ENCODE measurements at regions not wholly inside any gene's neighbourhood (a gene's known extent, or its start where the extent isn't known, plus 50 kb on each side); places are given as distances from the start of the nearest gene placed in this dataset.
A peak's percentile ranks its signal among the peaks of the same experiment; 100 is the strongest.

- DNase-seq = peak in 1 of 3 donors; percentile 61
- Histone ChIP-seq H3K27me3 (ENCODE audit: control insufficient read depth, insufficient read depth) (no peaks in the 10 kb centered on the region), H3K4me1 (ENCODE audit: control insufficient read depth, insufficient read depth, low read length) (peaks cover 2% of the 10 kb centered on the region), H3K27ac (ENCODE audit: low read length) (no peak overlapping the region), H3K4me3 (ENCODE audit: low read length) (no peak overlapping the region), H3K9me3 (ENCODE audit: control insufficient read depth, low read length) (no peaks in the 10 kb centered on the region)
- WGBS = 33% methylated on average over 10 of the region's 10 CpGs
- intact Hi-C loops (cut with DNase I) = no loop called here
- peak; percentile 90 for ATAC-seq
These were observed 147.1 kb downstream of the ZNF608 start for GRCh38 chr5:124599028-124599973.

DNA sequence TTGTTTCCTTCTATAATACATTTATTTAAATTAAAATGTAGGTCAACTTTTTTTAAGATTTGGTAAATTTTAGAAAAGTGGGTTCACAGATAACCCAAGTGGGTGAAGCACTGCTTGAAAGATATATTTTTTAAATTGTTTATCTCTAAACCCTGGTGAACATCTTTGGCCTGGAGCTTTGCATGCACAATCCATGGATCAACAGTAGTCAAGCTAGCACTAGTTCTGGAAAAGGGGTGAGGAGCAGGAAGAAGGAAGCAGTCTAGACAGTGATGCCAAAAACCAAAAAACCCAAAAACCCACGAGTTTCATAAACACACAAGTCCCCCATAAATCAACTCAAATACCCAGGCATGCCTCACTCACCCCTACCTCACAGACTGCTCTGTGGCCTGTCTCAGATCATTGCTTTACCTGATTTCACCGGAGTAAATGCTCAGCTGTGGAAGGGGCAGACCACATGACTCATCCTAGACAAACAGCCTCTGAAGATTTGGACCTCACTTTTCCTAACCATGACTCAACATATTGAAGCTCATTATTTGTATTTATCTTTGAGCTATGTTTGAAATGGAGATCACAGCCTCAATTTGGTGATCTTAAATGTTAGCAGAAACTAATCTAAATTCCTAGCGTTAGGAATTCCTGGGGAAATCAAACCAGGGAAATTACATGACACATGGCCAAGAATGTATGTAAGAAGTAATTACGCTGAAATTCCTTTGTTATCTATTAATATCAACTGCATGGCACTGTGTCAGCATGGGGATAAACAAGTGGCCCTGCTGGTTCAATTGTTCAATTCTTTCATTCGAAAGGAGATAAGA lies 149.6 kb downstream of the ZNF608 start:
- H3K4me3 ChIP-seq (ENCODE audit: low read length) = no peak overlapping the region
- peaks cover 2% of the 10 kb centered on the region for H3K4me1 ChIP-seq (ENCODE audit: control insufficient read depth, insufficient read depth, low read length)
- intact Hi-C loops (cut with DNase I) = no loop called here
- DNase-seq = no peak
- 51% methylated on average over 5 of the region's 5 CpGs for WGBS
- ATAC-seq = peak in 1 of 2 donors; percentile 50
- H3K9me3 ChIP-seq (ENCODE audit: control insufficient read depth, low read length) = no peaks in the 10 kb centered on the region
- no peak overlapping the region for H3K27ac ChIP-seq (ENCODE audit: low read length)
- no peaks in the 10 kb centered on the region for H3K27me3 ChIP-seq (ENCODE audit: control insufficient read depth, insufficient read depth)

- no peaks in the 10 kb centered on the region for H3K27me3 ChIP-seq (ENCODE audit: control insufficient read depth, insufficient read depth)
- no peak overlapping the region for H3K27ac ChIP-seq (ENCODE audit: low read length)
- WGBS = 94% methylated on average over 1 of the region's 1 CpG
- no peak overlapping the region for H3K4me3 ChIP-seq (ENCODE audit: low read length)
- no peaks in the 10 kb centered on the region for H3K9me3 ChIP-seq (ENCODE audit: control insufficient read depth, low read length)
- ATAC-seq (no peak), DNase-seq (no peak)
- intact Hi-C loops (cut with DNase I) = no loop called here
- no peaks in the 10 kb centered on the region for H3K4me1 ChIP-seq (ENCODE audit: control insufficient read depth, insufficient read depth, low read length)
These were observed 152.5 kb downstream of the ZNF608 start for GRCh38 chr5:124593952-124594351.

DNA sequence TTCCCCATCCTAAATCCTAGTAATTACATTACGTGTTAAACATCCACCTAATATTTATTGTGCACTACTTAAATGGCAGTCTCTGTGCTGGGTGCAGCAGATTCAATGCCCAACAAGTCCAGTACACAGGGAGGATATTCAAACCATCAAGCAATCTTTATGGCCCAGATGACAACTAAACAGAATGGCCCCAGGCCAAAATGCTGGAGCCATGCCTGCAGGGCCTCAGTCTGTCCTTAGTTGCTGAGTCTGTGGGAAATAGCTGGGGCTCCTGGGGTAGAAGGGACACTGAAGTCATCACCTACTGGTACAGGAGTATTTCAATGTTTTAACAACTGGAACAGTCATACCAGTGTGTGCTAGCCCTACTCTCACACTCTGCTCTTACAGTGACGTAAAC lies 153.5 kb downstream of the ZNF608 start:
- intact Hi-C loops (cut with DNase I) = no loop called here
- no peak overlapping the region for H3K27ac ChIP-seq (ENCODE audit: low read length)
- H3K4me3 ChIP-seq (ENCODE audit: low read length) = no peak overlapping the region
- no peaks in the 10 kb centered on the region for H3K4me1 ChIP-seq (ENCODE audit: control insufficient read depth, insufficient read depth, low read length)
- no peaks in the 10 kb centered on the region for H3K27me3 ChIP-seq (ENCODE audit: control insufficient read depth, insufficient read depth)
- WGBS = 97% methylated on average over 2 of the region's 2 CpGs
- no peak for DNase-seq
- H3K9me3 ChIP-seq (ENCODE audit: control insufficient read depth, low read length) = no peaks in the 10 kb centered on the region
- no peak for ATAC-seq

GRCh38 chr5:124591583-124591982 lies 154.9 kb downstream of the ZNF608 start:
- no peak for ATAC-seq
- H3K4me3 ChIP-seq (ENCODE audit: low read length) = no peak overlapping the region
- H3K9me3 ChIP-seq (ENCODE audit: control insufficient read depth, low read length) = no peaks in the 10 kb centered on the region
- no peaks in the 10 kb centered on the region for H3K27me3 ChIP-seq (ENCODE audit: control insufficient read depth, insufficient read depth)
- no peak for DNase-seq
- intact Hi-C loops (cut with DNase I) = no loop called here
- 93% methylated on average over 5 of the region's 5 CpGs for WGBS
- no peak overlapping the region for H3K27ac ChIP-seq (ENCODE audit: low read length)
- H3K4me1 ChIP-seq (ENCODE audit: control insufficient read depth, insufficient read depth, low read length) = no peaks in the 10 kb centered on the region

GRCh38 chr5:124590686-124591085 lies 155.8 kb downstream of the ZNF608 start:
- H3K4me3 ChIP-seq (ENCODE audit: low read length) = no peak overlapping the region
- DNase-seq (no peak), ATAC-seq (no peak)
- H3K27me3 ChIP-seq (ENCODE audit: control insufficient read depth, insufficient read depth) = no peaks in the 10 kb centered on the region
- no peaks in the 10 kb centered on the region for H3K4me1 ChIP-seq (ENCODE audit: control insufficient read depth, insufficient read depth, low read length)
- no peaks in the 10 kb centered on the region for H3K9me3 ChIP-seq (ENCODE audit: control insufficient read depth, low read length)
- intact Hi-C loops (cut with DNase I) = no loop called here
- WGBS = 92% methylated on average over 1 of the region's 1 CpG
- H3K27ac ChIP-seq (ENCODE audit: low read length) = no peak overlapping the region

DNA sequence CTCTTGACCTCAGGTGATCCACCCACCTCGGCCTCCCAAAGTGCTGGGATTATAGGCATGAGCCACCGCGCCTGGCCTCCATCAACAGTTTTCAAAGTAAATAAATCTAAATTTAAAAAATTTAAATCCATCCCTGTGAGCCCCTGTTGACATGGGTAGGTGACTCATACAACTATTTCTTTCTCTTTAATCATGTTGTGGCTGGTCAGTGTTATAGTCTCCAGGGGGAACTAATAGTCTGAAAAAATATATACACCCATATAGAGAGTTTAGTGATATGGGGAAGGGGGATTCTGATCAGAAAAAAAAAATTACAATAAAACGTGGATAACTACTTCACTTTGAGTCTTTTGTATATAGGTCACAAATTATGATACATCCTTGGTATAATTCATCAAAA lies 159.2 kb downstream of the ZNF608 start:
- Histone ChIP-seq H3K4me1 (ENCODE audit: control insufficient read depth, insufficient read depth, low read length) (no peaks in the 10 kb centered on the region), H3K4me3 (ENCODE audit: low read length) (no peak overlapping the region), H3K27me3 (ENCODE audit: control insufficient read depth, insufficient read depth) (no peaks in the 10 kb centered on the region), H3K27ac (ENCODE audit: low read length) (no peak overlapping the region), H3K9me3 (ENCODE audit: control insufficient read depth, low read length) (no peaks in the 10 kb centered on the region)
- DNase-seq (no peak), ATAC-seq (no peak)
- intact Hi-C loops (cut with DNase I) = no loop called here
- 95% methylated on average over 4 of the region's 4 CpGs for WGBS

- no peaks in the 10 kb centered on the region for H3K27me3 ChIP-seq (ENCODE audit: control insufficient read depth, insufficient read depth)
- no peak for ATAC-seq
- H3K4me1 ChIP-seq (ENCODE audit: control insufficient read depth, insufficient read depth, low read length) = no peaks in the 10 kb centered on the region
- no peak overlapping the region for H3K27ac ChIP-seq (ENCODE audit: low read length)
- intact Hi-C loops (cut with DNase I) = no loop called here
- no peaks in the 10 kb centered on the region for H3K9me3 ChIP-seq (ENCODE audit: control insufficient read depth, low read length)
- DNase-seq = no peak
- H3K4me3 ChIP-seq (ENCODE audit: low read length) = no peak overlapping the region
- WGBS = 96% methylated on average over 4 of the region's 4 CpGs
These were observed 161.3 kb downstream of the ZNF608 start for GRCh38 chr5:124584991-124585715.

DNA sequence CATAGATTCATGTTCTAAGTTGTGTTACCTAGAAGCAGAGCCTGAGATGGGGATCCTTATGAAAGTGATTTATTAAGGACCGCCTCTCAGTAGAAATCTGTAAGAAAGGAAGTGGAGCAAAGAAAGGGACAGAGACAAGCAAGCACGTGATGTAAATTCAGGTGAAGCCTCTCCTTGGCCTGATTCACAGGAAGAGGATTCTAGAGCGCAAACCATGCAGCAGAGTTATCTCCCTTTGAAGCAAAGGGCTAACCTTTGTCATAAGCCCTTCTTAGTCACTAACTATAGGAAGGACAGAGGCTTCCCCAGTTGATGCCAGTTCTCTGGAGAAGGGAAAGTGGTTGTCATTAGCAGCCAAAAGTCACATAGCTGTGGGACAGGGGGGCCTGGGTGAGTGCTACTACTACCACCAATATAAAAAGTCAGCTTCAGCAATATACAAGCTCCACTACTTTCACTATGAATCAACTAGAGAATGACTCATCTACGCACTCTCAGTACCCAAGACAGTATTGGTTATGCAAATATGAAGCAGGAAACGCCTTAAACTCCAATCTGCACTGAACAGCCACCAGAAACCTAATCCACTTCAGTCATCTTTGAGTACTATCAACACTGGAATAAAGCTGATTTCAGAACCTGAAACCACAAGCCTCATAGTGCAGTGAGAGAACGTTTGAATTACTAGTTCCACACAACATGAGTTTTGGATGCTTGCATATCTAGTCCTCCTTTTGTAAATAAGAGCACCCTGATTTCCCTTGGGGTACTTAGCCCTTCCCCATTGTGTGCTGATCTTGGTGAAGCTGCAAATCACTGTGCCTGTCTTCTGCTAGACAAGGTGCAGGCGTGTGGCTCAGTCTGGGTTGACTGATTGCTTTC lies 162.7 kb downstream of the ZNF608 start:
- H3K4me1 ChIP-seq (ENCODE audit: control insufficient read depth, insufficient read depth, low read length) = no peaks in the 10 kb centered on the region
- H3K27ac ChIP-seq (ENCODE audit: low read length) = no peak overlapping the region
- ATAC-seq (no peak), DNase-seq (no peak)
- H3K27me3 ChIP-seq (ENCODE audit: control insufficient read depth, insufficient read depth) = no peaks in the 10 kb centered on the region
- intact Hi-C loops (cut with DNase I) = no loop called here
- no peak overlapping the region for H3K4me3 ChIP-seq (ENCODE audit: low read length)
- H3K9me3 ChIP-seq (ENCODE audit: control insufficient read depth, low read length) = no peaks in the 10 kb centered on the region
- WGBS = 87% methylated on average over 7 of the region's 7 CpGs

- Histone ChIP-seq H3K9me3 (ENCODE audit: control insufficient read depth, low read length) (no peaks in the 10 kb centered on the region), H3K27me3 (ENCODE audit: control insufficient read depth, insufficient read depth) (no peaks in the 10 kb centered on the region), H3K27ac (ENCODE audit: low read length) (no peak overlapping the region), H3K4me3 (ENCODE audit: low read length) (no peak overlapping the region), H3K4me1 (ENCODE audit: control insufficient read depth, insufficient read depth, low read length) (no peaks in the 10 kb centered on the region)
- 97% methylated on average over 1 of the region's 1 CpG for WGBS
- ATAC-seq (no peak), DNase-seq (no peak)
- intact Hi-C loops (cut with DNase I) = no loop called here
These were observed 163.9 kb downstream of the ZNF608 start for GRCh38 chr5:124582561-124582840.

Data from right cardiac atrium (tissue), 5 donors.